CD14-positive monocyte (primary cell): ENCODE measurements at regions not wholly inside any gene's neighbourhood (a gene's known extent, or its start where the extent isn't known, plus 50 kb on each side); places are given as distances from the start of the nearest gene placed in this dataset.

ENCODE experiments used
- DNase-seq, 3 donors: peaks; one replicate each; pipeline ENCODE4 v3.0.0-alpha.2; 2011 to 2022
- H2AFZ ChIP-seq: 2 replicates; pipeline ENCODE4 v1.6.0; 2012; ENCODE audit warnings: mild to moderate bottlenecking, low read depth, low read length, inconsistent platforms; ENCODE audit not compliant: insufficient read depth, poor library complexity, severe bottlenecking
- H3K27ac ChIP-seq, 2 donors: 1 replicate in 1 of 2; 2 replicates in 1 of 2; pipeline ENCODE4 v1.5.1; 2012 to 2013; ENCODE audit warnings: low read length in 2 of 2, control low read depth in 1 of 2, inconsistent platforms in 1 of 2, low read depth in 1 of 2, mild to moderate bottlenecking in 1 of 2
- H3K27me3 ChIP-seq, 2 donors: one replicate each; pipeline versions ENCODE4 v1.6.0 to v1.6.1; 2011 to 2013; ENCODE audit warnings: low read length in 2 of 2; ENCODE audit not compliant: control insufficient read depth in 2 of 2, insufficient read depth in 2 of 2
- H3K36me3 ChIP-seq, 2 donors: replicated peaks in 1 of 2; 1 replicate in 1 of 2; 2 replicates in 1 of 2; pipeline versions ENCODE4 v1.5.1 to v1.6.1; 2012 to 2013; ENCODE audit warnings: low read length in 2 of 2, control low read depth in 1 of 2, inconsistent platforms in 1 of 2, mild to moderate bottlenecking in 1 of 2; ENCODE audit not compliant: insufficient read depth in 2 of 2, control insufficient read depth in 1 of 2
- H3K4me1 ChIP-seq, 2 donors: 1 replicate in 1 of 2; 2 replicates in 1 of 2; pipeline versions ENCODE4 v1.5.1 to v1.6.1; 2012 to 2013; ENCODE audit warnings: low read length in 2 of 2, control low read depth in 1 of 2, inconsistent platforms in 1 of 2, mild to moderate bottlenecking in 1 of 2, moderate library complexity in 1 of 2; ENCODE audit not compliant: insufficient read depth in 2 of 2, control insufficient read depth in 1 of 2
- H3K4me2 ChIP-seq: replicated peaks from 2 replicates; pipeline ENCODE3; 2012; ENCODE audit warnings: low read length, moderate library complexity, mild to moderate bottlenecking; ENCODE audit not compliant: poor library complexity, severe bottlenecking; ENCODE audit errors: extremely low read depth
- H3K4me3 ChIP-seq, 3 experiments: fragments of 200-600 bp in 1 of 3; sonication (generic) in 1 of 3; replicated peaks in 1 of 3; 1 replicate in 2 of 3; 2 replicates in 1 of 3; pipeline ENCODE4 v1.5.1; 2011 to 2013; ENCODE audit warnings: low read length in 3 of 3, mild to moderate bottlenecking in 3 of 3, control low read depth in 2 of 3, low read depth in 2 of 3, inconsistent platforms in 1 of 3, moderate library complexity in 1 of 3
- H3K79me2 ChIP-seq: 2 replicates; pipeline ENCODE4 v1.6.0; 2012; ENCODE audit warnings: mild to moderate bottlenecking, control low read depth, inconsistent platforms, low read length, moderate library complexity; ENCODE audit not compliant: insufficient read depth
- H3K9ac ChIP-seq: 2 replicates; pipeline ENCODE4 v1.6.0; 2017; ENCODE audit warnings: low read length, mild to moderate bottlenecking; ENCODE audit not compliant: insufficient read depth, poor library complexity, severe bottlenecking
- H3K9me3 ChIP-seq, 2 donors: replicated peaks in 1 of 2; 1 replicate in 1 of 2; 2 replicates in 1 of 2; pipeline versions ENCODE4 v1.5.1 to v1.6.1; 2012 to 2013; ENCODE audit warnings: low read length in 2 of 2, control low read depth in 1 of 2; ENCODE audit not compliant: control insufficient read depth in 1 of 2, insufficient read depth in 1 of 2
- H4K20me1 ChIP-seq: 2 replicates; pipeline ENCODE4 v1.6.0; 2012; ENCODE audit warnings: mild to moderate bottlenecking, low read length, control low read depth, moderate library complexity; ENCODE audit not compliant: insufficient read depth
- H3K27ac Mint-ChIP-seq, 7 donors: one replicate each; pipeline ENCODE4 v1.8.0; 2020; ENCODE audit warnings: mild to moderate bottlenecking in 7 of 7, mixed read lengths in 7 of 7, moderate library complexity in 6 of 7, inconsistent platforms in 2 of 7
- H3K27me3 Mint-ChIP-seq, 3 donors: one replicate each; pipeline ENCODE4 v1.8.0; 2021 to 2022; ENCODE audit warnings: low read depth in 3 of 3, mild to moderate bottlenecking in 3 of 3, mixed read lengths in 3 of 3, moderate library complexity in 3 of 3, inconsistent platforms in 1 of 3
- H3K36me3 Mint-ChIP-seq, 2 donors: one replicate each; pipeline ENCODE4 v1.8.0; 2020; ENCODE audit warnings: mixed read lengths in 2 of 2, inconsistent platforms in 1 of 2, mild to moderate bottlenecking in 1 of 2
- H3K4me1 Mint-ChIP-seq: one replicate; pipeline ENCODE4 v1.8.0; 2020; ENCODE audit warnings: mild to moderate bottlenecking, mixed read lengths
- H3K4me3 Mint-ChIP-seq, 2 donors: one replicate each; pipeline ENCODE4 v1.8.0; 2020; ENCODE audit warnings: mild to moderate bottlenecking in 2 of 2, mixed read lengths in 2 of 2, moderate library complexity in 1 of 2
- H3K9me3 Mint-ChIP-seq, 7 donors: one replicate each; pipeline ENCODE4 v1.8.0; 2020 to 2022; ENCODE audit warnings: mixed read lengths in 7 of 7, mild to moderate bottlenecking in 6 of 7, moderate library complexity in 6 of 7, inconsistent platforms in 2 of 7
- CTCF ChIP-seq: fragments of 200-600 bp; IDR thresholded peaks from one replicate; pipeline ENCODE4 v1.8.0; 2022; ENCODE audit warnings: antibody characterized with exemption, mild to moderate bottlenecking
- WGBS: methylation state at CpG from one replicate; pipeline ENCODE4 v1.1.5; 2013; ENCODE audit warnings: missing lambda C conversion rate; ENCODE audit not compliant: insufficient coverage; 5-methylcytosine and 5-hydroxymethylcytosine counted together
- intact Hi-C, 2 donors: fragments of 100-400 bp; cut with micrococcal nuclease; formaldehyde crosslinking; loops; one replicate each; pipeline versions ENCODE4 v1.15.0 to v1.15.1; 2023

GRCh38 chr4:188228279-188228678 is 89.0 kb downstream of the TRIML1 start:
- H2AFZ ChIP-seq = no peak overlapping the region
- no CpG with 5 or more reads among the region's 1 CpG for WGBS
- H3K4me3 ChIP-seq = no peak overlapping the region
- H4K20me1 ChIP-seq = no peaks in the 10 kb centered on the region
- peaks cover 0 to 21% (median 4%) of the 10 kb centered on the region in 7 donors for H3K9me3 Mint-ChIP-seq
- H3K27me3 Mint-ChIP-seq = no peaks in the 10 kb centered on the region
- DNase-seq = no peak
- TF ChIP-seq CTCF = no peak
- H3K27ac Mint-ChIP-seq = no peak overlapping the region
- no peaks in the 10 kb centered on the region for H3K4me1 ChIP-seq
- no peak overlapping the region for H3K27ac ChIP-seq
- no peak overlapping the region for H3K4me2 ChIP-seq
- intact Hi-C loops = no loop called here
- H3K9me3 ChIP-seq = peaks cover 4 to 16% of the 10 kb centered on the region in 2 donors
- no peaks in the 10 kb centered on the region for H3K36me3 Mint-ChIP-seq
- H3K4me1 Mint-ChIP-seq = no peaks in the 10 kb centered on the region
- no peaks in the 10 kb centered on the region for H3K36me3 ChIP-seq
- H3K4me3 Mint-ChIP-seq = no peak overlapping the region
- H3K9ac ChIP-seq = no peak overlapping the region
- H3K79me2 ChIP-seq = no peaks in the 10 kb centered on the region
- no peaks in the 10 kb centered on the region for H3K27me3 ChIP-seq

- Histone ChIP-seq H3K4me2 (no peak overlapping the region), H3K4me3 (no peak overlapping the region), H3K79me2 (no peaks in the 10 kb centered on the region), H3K9ac (no peak overlapping the region), H3K9me3 (peaks cover 0 to 5% of the 10 kb centered on the region in 2 donors), H3K36me3 (no peaks in the 10 kb centered on the region), H3K27me3 (no peaks in the 10 kb centered on the region), H3K27ac (no peak overlapping the region), H2AFZ (no peak overlapping the region), H4K20me1 (no peaks in the 10 kb centered on the region), H3K4me1 (no peaks in the 10 kb centered on the region)
- no peak overlapping the region for H3K4me3 Mint-ChIP-seq
- no peak for DNase-seq
- H3K27ac Mint-ChIP-seq = no peak overlapping the region
- 83% methylated on average over 2 of the region's 6 CpGs for WGBS
- no peaks in the 10 kb centered on the region for H3K4me1 Mint-ChIP-seq
- no peaks in the 10 kb centered on the region for H3K27me3 Mint-ChIP-seq
- H3K36me3 Mint-ChIP-seq = no peaks in the 10 kb centered on the region
- intact Hi-C loops = no loop called here
- TF ChIP-seq CTCF = no peak
- peaks cover 0 to 21% (median 3%) of the 10 kb centered on the region in 7 donors for H3K9me3 Mint-ChIP-seq
Observed at GRCh38 chr4:188232428-188232827, 93.2 kb downstream of the TRIML1 start.
